GM12891 (cell line): ENCODE measurements at regions not wholly inside any gene's neighbourhood (a gene's known extent, or its start where the extent isn't known, plus 50 kb on each side); places are given as distances from the start of the nearest gene placed in this dataset.

Experiments used
- PAX5 ChIP-seq: IDR thresholded peaks from 2 replicates; pipeline ENCODE4 v1.6.1; 2011; ENCODE audit warnings: low read length, moderate library complexity, mild to moderate bottlenecking; ENCODE audit not compliant: insufficient read depth, severe bottlenecking
- POLR2A ChIP-seq: IDR thresholded peaks from 2 replicates; pipeline ENCODE4 v1.6.1; 2011; ENCODE audit warnings: low read depth, low read length, control low read depth
- POLR2AphosphoS5 ChIP-seq: IDR thresholded peaks from 2 replicates; pipeline ENCODE4 v1.6.1; 2011; ENCODE audit warnings: low read depth, low read length, control low read depth
- POU2F2 ChIP-seq: IDR thresholded peaks from 2 replicates; pipeline ENCODE4 v1.6.1; 2011; ENCODE audit warnings: low read depth, mild to moderate bottlenecking, control low read depth, low read length, moderate library complexity
- SPI1 ChIP-seq: IDR thresholded peaks from 2 replicates; pipeline ENCODE4 v1.6.1; 2011; ENCODE audit warnings: low read depth, low read length, control low read depth
- TAF1 ChIP-seq: IDR thresholded peaks from 2 replicates; pipeline ENCODE4 v1.6.1; 2011; ENCODE audit warnings: low read depth, low read length, control low read depth

DNA sequence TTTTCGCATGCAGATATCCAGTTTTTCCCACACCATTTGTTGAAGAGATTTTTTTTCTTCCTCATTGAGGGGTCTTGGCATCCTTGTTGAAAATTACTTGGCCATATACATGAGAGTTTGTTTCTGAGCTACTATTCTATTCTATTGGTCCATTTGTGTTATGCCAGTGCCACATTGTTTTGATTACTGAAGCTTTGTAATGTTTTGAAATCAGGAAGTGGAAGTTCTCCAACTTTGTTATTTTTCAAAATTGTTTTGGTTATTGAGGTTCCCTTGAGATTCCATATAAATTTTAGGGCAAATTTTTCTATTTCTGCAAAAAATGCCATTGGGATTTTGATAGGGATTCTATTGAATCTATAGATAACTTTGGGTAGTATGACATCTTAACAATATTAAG is 130.3 kb upstream of the PFN2 start:
- TF ChIP-seq POLR2A: no peak
- TF ChIP-seq SPI1: no peak
- TF ChIP-seq POU2F2: no peak
- no peak for TF ChIP-seq POLR2AphosphoS5
- TF ChIP-seq TAF1: no peak
- TF ChIP-seq PAX5: no peak
